ENCODE measurements at regions not wholly inside any gene's neighbourhood (a gene's known extent, or its start where the extent isn't known, plus 50 kb on each side); places are given as distances from the start of the nearest gene placed in this dataset.

- Histone ChIP-seq H3K9me3 (no peaks in the 10 kb centered on the region), H3K36me3 (peaks cover 0 to under 1% (median 0%) of the 10 kb centered on the region in 3 donors), H3K27me3 (no peaks in the 10 kb centered on the region), H3K4me1 (no peaks in the 10 kb centered on the region), H3K27ac (no peak overlapping the region), H3K4me3 (no peak overlapping the region)
- no peak for TF ChIP-seq POLR2A (IDR thresholded peaks at IDR 0.05)
- no peak for TF ChIP-seq CTCF (IDR thresholded peaks at IDR 0.05)
- DNase-seq (ENCODE audit: low spot score in 2 of 2), result no peak
Measured at GRCh38 chr2:39540414-39540813, 103.3 kb upstream of the MAP4K3 start.

- H3K27ac ChIP-seq, result no peak overlapping the region
- WGBS, 2 donors, result 89 to 92% methylated on average over 9 of the region's 9 CpGs
- no peak for DNase-seq (ENCODE audit: low spot score in 2 of 2)
- TF ChIP-seq CTCF (IDR thresholded peaks at IDR 0.05), result no peak
- no peak for TF ChIP-seq POLR2A (IDR thresholded peaks at IDR 0.05)
- no peak for TF ChIP-seq EP300 (IDR thresholded peaks at IDR 0.05)
- no peaks in the 10 kb centered on the region for H3K27me3 ChIP-seq
- no peaks in the 10 kb centered on the region for H3K4me1 ChIP-seq
- H3K9me3 ChIP-seq, result no peaks in the 10 kb centered on the region
- peaks cover 0 to 4% (median 0%) of the 10 kb centered on the region in 3 donors for H3K36me3 ChIP-seq
- H3K4me3 ChIP-seq, result no peak overlapping the region
Measured at GRCh38 chr2:39541011-39541930, 104.2 kb upstream of the MAP4K3 start.

- no peaks in the 10 kb centered on the region for H3K4me1 ChIP-seq
- no peak overlapping the region for H3K27ac ChIP-seq
- H3K27me3 ChIP-seq, result no peaks in the 10 kb centered on the region
- DNase-seq (ENCODE audit: low spot score in 2 of 2), result no peak
- 81 to 86% methylated on average over 2 of the region's 2 CpGs for WGBS, 2 donors
- no peak for TF ChIP-seq POLR2A (IDR thresholded peaks at IDR 0.05)
- TF ChIP-seq CTCF (IDR thresholded peaks at IDR 0.05), result no peak
- no peak for TF ChIP-seq EP300 (IDR thresholded peaks at IDR 0.05)
- no peaks in the 10 kb centered on the region for H3K9me3 ChIP-seq
- H3K4me3 ChIP-seq, result no peak overlapping the region
- H3K36me3 ChIP-seq, result peaks cover 0 to 4% (median 0%) of the 10 kb centered on the region in 3 donors
Measured at GRCh38 chr2:39542523-39542922, 105.4 kb upstream of the MAP4K3 start.

- no peaks in the 10 kb centered on the region for H3K27me3 ChIP-seq
- no peak for TF ChIP-seq EP300 (IDR thresholded peaks at IDR 0.05)
- no peak for TF ChIP-seq CTCF (IDR thresholded peaks at IDR 0.05)
- TF ChIP-seq POLR2A (IDR thresholded peaks at IDR 0.05), result no peak
- H3K9me3 ChIP-seq, result peaks cover 0 to 7% (median 0%) of the 10 kb centered on the region in 4 donors
- no peak for DNase-seq (ENCODE audit: low spot score in 2 of 2)
- peaks cover 0 to 4% (median 0%) of the 10 kb centered on the region in 3 donors for H3K36me3 ChIP-seq
- H3K4me1 ChIP-seq, result no peaks in the 10 kb centered on the region
- WGBS, 2 donors, result 67 to 68% methylated on average over 5 of the region's 5 CpGs
- no peak overlapping the region for H3K4me3 ChIP-seq
- no peak overlapping the region for H3K27ac ChIP-seq
Measured at GRCh38 chr2:39545957-39546356, 108.9 kb upstream of the MAP4K3 start.

GRCh38 chr2:39546409-39546808, 109.3 kb upstream of the MAP4K3 start:
- TF ChIP-seq CTCF (IDR thresholded peaks at IDR 0.05) (no peak), EP300 (IDR thresholded peaks at IDR 0.05) (no peak), POLR2A (IDR thresholded peaks at IDR 0.05) (no peak)
- Histone ChIP-seq H3K4me3 (no peak overlapping the region), H3K4me1 (no peaks in the 10 kb centered on the region), H3K36me3 (peaks cover 0 to 4% (median 0%) of the 10 kb centered on the region in 3 donors), H3K27ac (no peak overlapping the region), H3K27me3 (no peaks in the 10 kb centered on the region), H3K9me3 (peaks cover 0 to 7% (median 0%) of the 10 kb centered on the region in 4 donors)
- no peak for DNase-seq (ENCODE audit: low spot score in 2 of 2)
- 84 to 90% methylated on average over 4 of the region's 4 CpGs for WGBS, 2 donors
